Stomach (tissue), 4 donors: ENCODE measurements at regions not wholly inside any gene's neighbourhood (a gene's known extent, or its start where the extent isn't known, plus 50 kb on each side); places are given as distances from the start of the nearest gene placed in this dataset.

Experiments
- EP300 ChIP-seq: sonication (generic); formaldehyde crosslinking; IDR thresholded peaks from one replicate; pipeline ENCODE4 v1.6.1; 2017; ENCODE audit warnings: antibody characterized with exemption
- POLR2A ChIP-seq, 4 donors: fragments of 450-650 bp; IDR thresholded peaks; one replicate each; pipeline ENCODE4 v1.6.1; 2016; ENCODE audit warnings: antibody characterized with exemption in 4 of 4, control low read depth in 2 of 4, mild to moderate bottlenecking in 1 of 4, moderate library complexity in 1 of 4
- POLR2AphosphoS5 ChIP-seq, 3 donors: sonication (generic); formaldehyde crosslinking; IDR thresholded peaks; one replicate each; pipeline ENCODE4 v1.6.1; 2016; ENCODE audit warnings: antibody characterized with exemption in 3 of 3
- TF ChIP-seq, protein P1 (sequence below), 7 experiments: fragments of 450-650 bp in 4 of 7; fragments of 200-600 bp in 3 of 7; sonication (generic) in 3 of 7; IDR thresholded peaks; one replicate each; pipeline ENCODE4 v1.5.1; 2016 to 2019; ENCODE audit warnings: antibody characterized with exemption in 7 of 7, control low read depth in 2 of 7, mild to moderate bottlenecking in 1 of 7

DNA sequence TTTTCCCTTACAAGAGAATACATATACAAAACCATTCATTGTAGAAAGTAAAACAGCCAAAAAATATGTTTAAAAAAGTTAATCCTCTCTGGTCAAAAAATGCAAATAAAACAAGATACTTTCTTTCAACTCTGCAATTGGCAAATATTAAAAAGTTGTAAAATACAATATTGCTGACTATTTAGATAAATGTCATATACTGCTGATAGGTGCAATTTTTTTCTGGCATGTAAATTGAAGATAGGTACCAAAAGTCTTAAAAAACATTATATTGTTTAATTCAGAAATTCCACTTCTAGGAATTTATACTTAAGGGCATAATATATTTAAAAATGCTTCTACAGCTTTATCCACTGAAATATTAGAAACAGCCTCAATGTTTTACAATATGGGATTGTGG lies 66.4 kb upstream of the TLL1 start:
- TF ChIP-seq, protein P1, sequence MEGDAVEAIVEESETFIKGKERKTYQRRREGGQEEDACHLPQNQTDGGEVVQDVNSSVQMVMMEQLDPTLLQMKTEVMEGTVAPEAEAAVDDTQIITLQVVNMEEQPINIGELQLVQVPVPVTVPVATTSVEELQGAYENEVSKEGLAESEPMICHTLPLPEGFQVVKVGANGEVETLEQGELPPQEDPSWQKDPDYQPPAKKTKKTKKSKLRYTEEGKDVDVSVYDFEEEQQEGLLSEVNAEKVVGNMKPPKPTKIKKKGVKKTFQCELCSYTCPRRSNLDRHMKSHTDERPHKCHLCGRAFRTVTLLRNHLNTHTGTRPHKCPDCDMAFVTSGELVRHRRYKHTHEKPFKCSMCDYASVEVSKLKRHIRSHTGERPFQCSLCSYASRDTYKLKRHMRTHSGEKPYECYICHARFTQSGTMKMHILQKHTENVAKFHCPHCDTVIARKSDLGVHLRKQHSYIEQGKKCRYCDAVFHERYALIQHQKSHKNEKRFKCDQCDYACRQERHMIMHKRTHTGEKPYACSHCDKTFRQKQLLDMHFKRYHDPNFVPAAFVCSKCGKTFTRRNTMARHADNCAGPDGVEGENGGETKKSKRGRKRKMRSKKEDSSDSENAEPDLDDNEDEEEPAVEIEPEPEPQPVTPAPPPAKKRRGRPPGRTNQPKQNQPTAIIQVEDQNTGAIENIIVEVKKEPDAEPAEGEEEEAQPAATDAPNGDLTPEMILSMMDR (IDR thresholded peaks at IDR 0.05), result no peak
- no peak for TF ChIP-seq POLR2AphosphoS5 (IDR thresholded peaks at IDR 0.05)
- TF ChIP-seq POLR2A (IDR thresholded peaks at IDR 0.05), result no peak
- TF ChIP-seq EP300, result no peak
